ENCODE measurements at regions not wholly inside any gene's neighbourhood (a gene's known extent, or its start where the extent isn't known, plus 50 kb on each side); places are given as distances from the start of the nearest gene placed in this dataset.

GRCh38 chr6:79781916-79782315 is 150.8 kb downstream of the SH3BGRL2 start:
- H3K9me3 ChIP-seq: no peaks in the 10 kb centered on the region
- H3K27ac ChIP-seq: no peak overlapping the region
- peaks cover 0 to 8% (median 3%) of the 10 kb centered on the region in 4 donors for H3K4me1 ChIP-seq
- H3K4me3 ChIP-seq: no peak overlapping the region
- intact Hi-C loops (cut with DNase I; ENCODE audit: low total_unique reads): no loop called here
- DNase-seq: no peak
- H3K27me3 ChIP-seq: no peaks in the 10 kb centered on the region
- H3K36me3 ChIP-seq: no peaks in the 10 kb centered on the region
- TF ChIP-seq CTCF (IDR thresholded peaks at IDR 0.05): no peak

GRCh38 chr6:79780881-79781280 is 149.8 kb downstream of the SH3BGRL2 start:
- H3K27me3 ChIP-seq: no peaks in the 10 kb centered on the region
- no peak overlapping the region for H3K4me3 ChIP-seq
- H3K36me3 ChIP-seq: no peaks in the 10 kb centered on the region
- DNase-seq: no peak
- peaks cover 0 to 8% (median 3%) of the 10 kb centered on the region in 4 donors for H3K4me1 ChIP-seq
- no peak overlapping the region for H3K27ac ChIP-seq
- TF ChIP-seq CTCF (IDR thresholded peaks at IDR 0.05): no peak
- no peaks in the 10 kb centered on the region for H3K9me3 ChIP-seq
- intact Hi-C loops (cut with DNase I; ENCODE audit: low total_unique reads): no loop called here

GRCh38 chr6:79778816-79779215 is 147.7 kb downstream of the SH3BGRL2 start:
- no peaks in the 10 kb centered on the region for H3K36me3 ChIP-seq
- no peak for TF ChIP-seq CTCF (IDR thresholded peaks at IDR 0.05)
- DNase-seq: no peak
- peaks cover 0 to 8% (median 3%) of the 10 kb centered on the region in 4 donors for H3K4me1 ChIP-seq
- no peaks in the 10 kb centered on the region for H3K9me3 ChIP-seq
- H3K4me3 ChIP-seq: no peak overlapping the region
- no peak overlapping the region for H3K27ac ChIP-seq
- intact Hi-C loops (cut with DNase I; ENCODE audit: low total_unique reads): no loop called here
- H3K27me3 ChIP-seq: no peaks in the 10 kb centered on the region

- Histone ChIP-seq H3K9me3 (no peaks in the 10 kb centered on the region), H3K4me1 (peaks cover 0 to 8% (median 3%) of the 10 kb centered on the region in 4 donors), H3K36me3 (no peaks in the 10 kb centered on the region), H3K27ac (no peak overlapping the region), H3K4me3 (peak overlapping the region; percentile 20 to 39), H3K27me3 (no peaks in the 10 kb centered on the region)
- intact Hi-C loops (cut with DNase I; ENCODE audit: low total_unique reads): no loop called here
- DNase-seq: peak; percentile 49 to 81
- TF ChIP-seq CTCF (IDR thresholded peaks at IDR 0.05): peak; percentile 76 to 95
Observed at GRCh38 chr6:79777713-79778579, 146.8 kb downstream of the SH3BGRL2 start.

- intact Hi-C loops (cut with DNase I; ENCODE audit: low total_unique reads): no loop called here
Observed at GRCh38 chr6:79776076-79776475, 144.9 kb downstream of the SH3BGRL2 start.

More at GRCh38 chr6:79776076-79776475, 144.9 kb downstream of the SH3BGRL2 start:
- no peak for DNase-seq
- Histone ChIP-seq H3K4me1 (peaks cover 0 to 8% (median 3%) of the 10 kb centered on the region in 4 donors), H3K36me3 (no peaks in the 10 kb centered on the region), H3K4me3 (no peak overlapping the region), H3K27ac (no peak overlapping the region), H3K9me3 (no peaks in the 10 kb centered on the region), H3K27me3 (no peaks in the 10 kb centered on the region)
- no peak for TF ChIP-seq CTCF (IDR thresholded peaks at IDR 0.05)

All from tibial artery (tissue), 4 donors.